HG02623 (cell line): ENCODE measurements at regions not wholly inside any gene's neighbourhood (a gene's known extent, or its start where the extent isn't known, plus 50 kb on each side); places are given as distances from the start of the nearest gene placed in this dataset.

Experiments
- ATAC-seq: cut with Tn5 transposase; IDR thresholded peaks from one replicate; pipeline ENCODE4 v1.9.1; 2021; ENCODE audit warnings: moderate library complexity; ENCODE audit not compliant: unreplicated experiment

DNA sequence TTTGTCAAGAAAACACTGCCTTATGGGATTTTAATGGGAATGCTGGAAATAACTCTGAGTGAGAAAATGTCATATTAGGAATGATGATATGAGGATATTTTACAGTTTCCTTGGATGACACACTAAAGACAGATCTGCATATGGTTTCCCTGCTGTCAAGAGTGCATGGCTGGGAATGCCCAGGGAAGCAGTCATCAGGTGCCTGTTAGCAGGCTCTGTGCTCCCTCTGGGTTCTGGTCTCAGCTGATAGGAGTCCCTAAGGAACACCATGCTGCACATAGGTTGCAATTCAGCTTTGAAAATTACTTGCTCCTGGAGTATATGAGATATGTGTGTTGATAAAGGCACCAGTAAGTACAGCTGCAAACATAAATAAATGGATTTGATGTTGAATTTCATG lies 1064.6 kb downstream of the TUSC7 start:
- ATAC-seq = no peak

DNA sequence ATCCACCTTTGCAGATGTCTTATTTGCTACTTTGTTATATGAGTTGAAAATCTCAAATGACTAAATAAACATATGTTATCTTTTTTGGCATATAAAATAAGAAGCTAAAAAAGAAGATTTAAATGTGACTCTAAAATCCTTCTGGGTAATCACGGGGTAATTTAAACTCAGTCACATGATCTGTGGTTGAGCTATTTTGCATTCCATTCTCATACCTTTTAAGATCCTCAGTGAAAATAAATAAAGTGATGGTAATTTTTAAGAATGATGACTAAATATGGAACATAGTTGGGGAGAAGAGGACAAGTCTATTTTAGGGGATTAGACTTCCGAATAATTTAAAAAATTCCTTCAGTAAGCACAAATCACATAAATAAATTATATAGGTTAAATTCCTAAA lies 1076.8 kb downstream of the TUSC7 start:
- no peak for ATAC-seq

DNA sequence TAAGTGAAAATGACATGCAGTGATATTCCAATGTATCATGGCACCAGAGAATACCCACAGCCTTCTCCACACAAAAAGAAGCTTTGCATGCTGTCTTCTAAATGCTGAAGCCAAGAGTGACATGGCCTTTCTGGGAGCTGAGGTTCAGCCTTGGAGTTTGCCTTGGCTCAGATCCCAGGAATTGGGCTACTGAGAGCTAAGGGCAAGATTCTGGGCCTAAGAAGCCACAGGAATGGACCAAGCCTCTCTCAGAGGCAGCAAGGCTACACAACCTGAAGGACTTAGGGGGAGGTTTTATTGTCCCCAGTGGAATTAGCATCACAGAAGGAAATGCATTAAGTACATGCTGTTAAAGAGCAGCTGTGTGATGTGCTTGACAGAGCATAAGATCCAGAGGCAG lies 1078.5 kb downstream of the TUSC7 start:
- no peak for ATAC-seq

DNA sequence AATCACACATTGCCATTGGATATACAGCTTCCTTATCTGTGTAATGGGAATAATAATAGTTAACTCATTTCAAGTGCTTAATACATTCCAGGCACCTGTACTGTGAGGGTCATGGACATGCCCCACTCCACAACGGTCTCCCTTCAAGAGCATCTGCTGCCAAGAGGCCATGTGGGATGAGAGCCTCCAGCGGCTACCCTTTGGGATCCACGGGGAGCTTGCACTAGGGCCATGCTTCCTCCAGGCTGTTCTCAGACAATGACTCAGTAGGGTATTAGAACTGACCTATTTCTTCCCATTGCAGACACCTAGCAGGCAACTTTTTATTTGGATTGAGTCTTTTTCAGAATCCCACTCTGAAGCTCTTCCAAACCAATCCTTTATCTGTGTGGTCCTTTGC lies 1078.9 kb downstream of the TUSC7 start:
- no peak for ATAC-seq

DNA sequence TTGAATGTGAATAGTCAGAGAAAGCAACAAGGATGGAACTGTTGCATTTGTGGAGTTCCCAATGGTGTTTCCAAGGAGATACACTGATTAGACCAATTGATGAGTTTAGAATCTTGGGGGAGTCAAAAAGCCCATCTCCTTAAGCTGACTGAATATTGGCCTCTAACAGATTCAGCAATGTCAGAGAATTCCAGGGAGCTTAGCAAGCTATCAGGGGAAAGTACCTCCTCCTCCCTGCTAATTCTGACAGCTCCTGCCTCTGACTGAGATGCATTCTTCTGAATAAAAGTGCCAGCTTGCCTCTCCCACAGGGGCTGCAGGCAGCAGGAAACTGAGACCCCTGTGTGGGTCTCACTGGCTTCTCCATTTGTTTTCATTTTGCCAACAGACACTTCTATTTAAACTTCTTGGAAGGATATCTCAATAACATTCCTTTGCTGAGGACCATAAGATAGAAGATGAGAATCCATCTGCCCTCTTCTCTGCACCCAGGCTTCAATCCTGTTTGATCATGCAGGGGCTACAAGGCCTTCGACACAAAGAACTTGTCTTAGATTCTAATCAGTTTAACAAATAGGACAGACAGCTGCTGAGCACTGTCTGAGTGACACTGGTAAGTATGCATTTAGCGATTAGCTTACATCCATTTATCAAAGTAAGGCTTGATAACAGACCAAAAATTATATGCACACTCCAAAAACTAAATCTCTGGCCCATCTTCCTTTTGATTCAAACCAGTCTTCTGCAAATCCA lies 1080.8 kb downstream of the TUSC7 start:
- no peak for ATAC-seq

DNA sequence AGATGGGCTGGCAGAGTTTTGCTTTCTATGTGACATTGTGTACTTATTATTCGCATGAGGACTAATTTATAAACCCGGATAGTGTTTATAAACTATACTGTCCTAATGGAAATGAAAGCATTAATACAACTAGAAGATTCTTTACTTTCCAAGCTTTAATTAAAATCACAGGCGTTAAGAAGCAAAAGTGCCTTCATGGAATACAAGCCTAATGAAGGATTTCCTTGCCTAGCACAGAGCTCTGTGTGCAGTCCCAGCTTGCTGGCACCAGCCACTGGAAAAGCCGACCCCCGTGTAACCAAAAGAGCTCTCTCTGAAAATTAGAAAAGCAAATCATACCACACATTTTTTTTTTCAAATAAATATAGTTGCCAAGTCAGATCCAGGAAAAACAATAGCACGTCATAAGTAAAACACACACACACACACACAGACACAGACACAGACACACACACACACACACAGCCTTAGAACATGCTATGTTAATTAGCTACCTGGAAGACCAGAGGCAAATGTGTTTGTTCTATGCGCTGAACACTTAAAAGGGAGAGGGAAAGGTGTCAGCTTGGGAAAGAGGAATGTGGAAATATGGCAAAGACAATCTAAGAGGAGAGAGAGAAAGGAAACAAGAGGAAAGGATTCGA lies 1084.2 kb downstream of the TUSC7 start:
- ATAC-seq = no peak

DNA sequence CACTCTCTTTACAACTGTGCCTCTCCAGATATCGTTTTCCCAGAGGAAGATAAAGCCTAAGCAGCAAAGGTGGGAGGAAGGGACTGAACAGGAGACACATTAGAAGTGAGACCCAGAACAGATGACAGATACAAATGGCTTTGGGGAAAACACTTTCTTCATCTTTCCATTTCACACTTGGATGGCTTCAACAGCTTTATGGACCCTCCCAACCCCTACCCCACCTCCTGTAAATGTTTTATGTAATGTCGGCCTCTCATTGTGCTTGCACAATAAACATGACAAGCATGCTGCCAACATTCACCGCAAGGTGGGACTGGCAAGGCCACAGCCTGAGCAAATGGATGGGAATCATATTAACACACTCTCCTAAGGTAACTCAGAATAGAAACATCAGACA lies 1088.6 kb downstream of the TUSC7 start:
- no peak for ATAC-seq

DNA sequence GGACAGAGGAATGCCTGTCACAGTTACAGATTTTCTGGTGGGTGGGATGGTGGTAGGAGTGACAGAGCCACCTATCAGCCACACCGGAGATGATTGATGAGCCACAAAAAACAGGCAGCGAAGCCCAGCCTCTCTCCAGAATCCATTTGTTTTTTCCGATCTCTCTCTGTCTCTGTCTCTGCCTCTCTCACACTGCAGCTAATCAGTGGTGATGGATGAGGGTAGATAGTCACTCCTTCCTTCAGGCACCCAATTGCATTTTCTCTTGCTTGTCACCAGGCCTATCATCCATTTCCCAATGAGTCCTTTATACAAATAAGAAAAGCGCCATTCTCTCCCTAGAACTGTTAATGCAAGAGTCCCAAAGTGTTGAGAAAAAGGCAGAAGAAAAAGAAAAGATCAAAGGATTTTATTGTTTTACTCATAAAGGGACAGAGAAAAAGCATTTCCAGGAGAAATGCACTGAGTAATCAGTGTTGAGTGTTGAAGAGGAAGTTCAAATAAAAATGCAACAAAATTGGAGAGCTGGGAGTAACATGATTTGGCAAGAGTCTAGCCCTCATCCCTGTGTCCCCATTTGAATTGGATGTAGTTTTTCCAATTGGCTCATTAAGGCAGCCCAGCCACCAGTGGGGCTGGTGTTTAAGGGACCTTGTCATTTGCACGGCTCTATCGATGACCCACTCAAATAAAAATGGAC lies 1089.3 kb downstream of the TUSC7 start:
- no peak for ATAC-seq

DNA sequence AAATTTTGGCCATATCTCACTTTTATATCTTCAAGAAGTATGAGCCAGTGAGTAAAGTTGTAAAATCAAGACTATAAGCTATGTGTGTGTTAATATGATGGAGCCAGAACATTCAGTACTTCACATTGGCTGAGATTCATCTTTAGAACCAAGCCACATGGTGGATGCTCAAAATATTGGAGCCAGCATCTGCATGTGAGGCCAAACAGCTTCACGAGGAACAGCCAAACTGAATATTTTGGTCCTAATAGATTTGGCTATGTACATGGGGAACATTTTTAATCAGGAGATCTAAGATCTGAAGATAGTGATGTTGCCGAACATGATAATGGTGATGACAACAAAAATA lies 1089.8 kb downstream of the TUSC7 start:
- no peak for ATAC-seq

DNA sequence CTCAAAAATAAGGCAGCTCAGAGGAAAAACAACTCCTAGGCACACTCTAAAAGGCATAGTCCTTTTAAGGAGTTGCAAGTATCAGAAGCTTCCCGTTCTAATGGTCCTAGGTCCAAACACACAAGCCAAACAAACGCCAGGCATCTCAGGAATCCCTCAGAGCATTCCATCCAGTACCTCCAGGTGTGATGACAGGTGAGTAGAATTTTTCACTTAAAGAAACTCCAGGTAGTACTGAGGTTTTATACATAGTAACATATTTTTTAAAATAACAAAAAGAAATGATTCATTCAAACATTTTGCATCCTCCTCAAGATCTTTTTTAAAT lies 1092.3 kb downstream of the TUSC7 start:
- ATAC-seq = no peak

DNA sequence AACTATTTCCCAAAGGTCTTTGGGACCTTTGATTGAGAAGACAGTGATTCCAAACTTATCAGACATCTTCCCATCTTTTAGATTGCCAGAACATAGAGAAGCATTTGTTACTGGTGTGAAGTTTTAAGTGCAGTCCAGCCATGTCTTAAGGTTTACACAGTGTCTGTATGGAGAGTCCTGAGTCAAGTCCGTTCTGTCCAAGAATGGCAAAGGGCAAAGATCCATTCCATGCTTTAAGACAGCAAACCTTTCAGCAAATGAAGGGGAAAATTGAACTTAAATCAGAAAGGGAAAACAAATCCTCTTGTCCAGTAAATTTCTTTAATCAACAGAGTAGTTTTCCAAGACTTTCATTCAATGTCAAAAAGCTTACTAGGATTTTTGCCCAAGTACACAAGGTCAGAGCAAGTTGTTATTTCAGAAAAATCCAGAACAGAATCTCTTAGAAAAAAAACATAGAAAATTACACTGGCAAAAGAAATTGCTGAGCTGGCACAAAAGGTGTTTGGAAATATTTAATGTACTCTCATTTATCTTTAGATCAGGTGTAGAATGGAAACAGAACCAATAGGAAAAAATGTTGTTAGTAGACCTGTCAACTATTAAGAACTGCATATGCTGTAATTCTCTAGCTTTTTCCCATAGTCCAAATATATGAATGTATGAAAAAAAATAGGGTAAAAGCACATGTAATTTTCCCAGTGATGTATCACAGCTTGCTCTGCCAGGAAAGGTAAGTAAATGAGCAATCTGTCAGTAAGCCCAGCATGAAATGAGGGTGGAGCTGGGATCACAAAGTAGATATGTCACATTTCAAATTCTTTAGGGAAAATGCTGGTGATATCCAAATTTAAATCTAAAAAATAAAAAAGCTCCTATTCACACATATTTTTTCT lies 1099.9 kb downstream of the TUSC7 start:
- no peak for ATAC-seq

DNA sequence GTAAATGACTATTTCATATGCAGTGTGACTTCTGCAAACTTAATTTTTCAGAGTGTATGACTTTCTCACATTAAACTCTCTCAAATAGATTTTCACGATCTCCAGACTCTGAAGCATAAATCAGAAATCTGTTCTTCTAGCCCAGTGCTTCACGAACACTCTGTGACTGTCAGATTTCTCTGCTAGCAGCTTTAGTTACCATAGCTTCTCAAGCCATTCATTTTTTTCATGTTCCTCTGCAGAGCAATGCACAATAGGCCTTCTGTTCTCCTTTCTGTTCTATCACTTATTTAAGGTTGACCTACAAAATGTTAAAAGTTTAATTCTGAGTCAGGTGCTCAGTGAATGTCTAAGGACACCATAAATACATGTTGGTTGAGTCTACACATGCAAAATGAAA lies 1102.2 kb downstream of the TUSC7 start:
- no peak for ATAC-seq

DNA sequence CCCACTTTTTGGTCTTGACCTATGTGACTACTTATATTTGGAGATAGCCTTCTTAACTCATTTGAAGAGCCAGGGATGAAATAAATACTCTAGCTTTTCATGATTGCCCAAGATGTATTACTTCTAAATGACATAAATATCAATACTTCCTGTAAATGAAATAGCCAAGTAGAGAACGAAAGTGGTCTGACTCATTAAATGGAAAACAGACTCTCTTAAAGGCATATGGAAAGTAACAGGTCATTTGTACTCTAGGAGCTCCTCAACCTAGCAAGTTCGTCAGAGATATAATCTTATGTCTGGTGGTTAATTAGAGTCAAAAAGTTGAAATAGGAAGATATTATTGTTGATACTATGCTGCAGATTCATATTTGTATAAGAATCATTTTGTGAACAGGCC lies 1105.4 kb downstream of the TUSC7 start:
- ATAC-seq = no peak

DNA sequence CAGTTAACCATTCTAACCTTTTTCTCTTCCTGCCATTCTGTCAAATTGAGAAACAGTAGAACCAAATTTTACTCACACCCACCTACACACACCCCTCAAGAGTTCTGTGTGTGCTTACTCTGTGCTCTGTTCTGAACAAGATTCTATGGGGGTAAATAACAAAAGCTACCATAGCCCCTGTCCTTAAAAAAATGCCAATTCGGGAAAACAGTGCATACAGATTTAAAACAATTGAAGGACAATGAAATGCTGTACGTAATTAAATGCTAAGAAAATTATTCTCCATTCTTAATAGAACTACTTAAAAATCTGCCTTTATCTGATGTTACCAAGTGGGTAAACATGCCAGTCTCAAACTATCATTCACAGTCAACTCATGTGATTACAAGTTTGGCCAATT lies 1107.5 kb downstream of the TUSC7 start:
- ATAC-seq = no peak

DNA sequence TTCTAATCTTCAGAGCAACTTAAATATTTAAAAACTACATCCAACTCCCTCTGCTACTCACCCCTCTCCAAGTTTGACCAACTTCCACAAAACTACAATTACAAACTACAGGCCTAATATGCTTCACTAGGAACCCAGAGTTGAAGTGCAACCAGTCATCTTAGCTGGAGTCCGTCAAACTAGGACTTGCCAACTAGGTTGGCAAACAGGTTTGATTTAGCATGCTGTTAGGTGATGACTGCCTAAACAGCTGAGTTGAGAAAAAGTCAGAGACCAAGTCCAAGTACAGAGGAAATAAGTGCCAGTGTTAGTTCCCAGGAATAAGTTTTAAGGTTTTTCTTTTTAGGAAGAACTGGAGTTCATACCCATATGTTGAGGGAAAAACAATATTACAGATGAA lies 1109.0 kb downstream of the TUSC7 start:
- no peak for ATAC-seq

DNA sequence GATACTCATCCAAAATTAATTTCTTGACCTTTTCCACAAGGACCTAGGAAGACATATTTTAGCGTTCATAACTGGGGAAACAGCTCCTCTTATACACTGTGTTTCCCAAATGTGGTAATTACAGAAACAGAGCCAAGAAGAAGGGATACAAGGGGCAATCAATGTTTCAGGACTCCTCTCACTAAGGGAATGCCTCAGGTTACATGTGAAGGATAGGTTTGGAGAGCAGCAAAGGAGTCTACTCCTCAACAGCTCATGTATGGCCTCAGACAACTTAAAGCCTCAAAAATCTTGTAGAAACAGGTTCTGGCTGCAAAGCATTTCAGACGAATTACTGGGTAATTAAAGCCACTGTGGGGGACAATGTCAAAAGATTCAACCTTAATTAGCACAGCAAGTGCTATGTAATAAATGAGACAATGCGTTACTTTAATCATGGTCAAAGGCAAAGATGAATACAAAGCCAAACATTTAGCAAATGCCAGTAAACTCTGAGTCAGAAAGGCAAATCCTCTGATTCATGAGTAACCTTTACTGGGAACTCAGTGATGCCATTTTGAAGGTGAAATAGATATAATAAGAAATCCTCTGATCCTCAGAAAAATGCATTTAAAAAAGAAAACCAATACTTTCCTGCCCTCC lies 1111.2 kb downstream of the TUSC7 start:
- ATAC-seq = no peak

DNA sequence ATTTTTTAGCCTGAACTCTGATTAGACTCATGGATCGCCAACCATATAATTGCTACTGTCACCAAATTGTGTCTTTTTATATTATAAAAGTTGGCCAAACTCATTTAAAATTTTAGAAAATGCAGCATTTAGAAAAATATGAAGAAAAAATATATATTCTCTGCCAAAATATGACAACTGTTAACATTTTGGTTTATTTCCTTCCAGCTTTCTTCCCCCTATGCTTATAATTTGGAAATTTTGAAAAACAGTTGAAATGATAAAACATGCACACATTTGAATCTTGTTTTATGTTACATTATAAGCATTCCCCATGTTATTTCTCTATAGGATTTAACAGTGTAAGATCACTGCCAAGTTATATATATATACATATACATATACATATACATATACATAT lies 1112.8 kb downstream of the TUSC7 start:
- no peak for ATAC-seq

DNA sequence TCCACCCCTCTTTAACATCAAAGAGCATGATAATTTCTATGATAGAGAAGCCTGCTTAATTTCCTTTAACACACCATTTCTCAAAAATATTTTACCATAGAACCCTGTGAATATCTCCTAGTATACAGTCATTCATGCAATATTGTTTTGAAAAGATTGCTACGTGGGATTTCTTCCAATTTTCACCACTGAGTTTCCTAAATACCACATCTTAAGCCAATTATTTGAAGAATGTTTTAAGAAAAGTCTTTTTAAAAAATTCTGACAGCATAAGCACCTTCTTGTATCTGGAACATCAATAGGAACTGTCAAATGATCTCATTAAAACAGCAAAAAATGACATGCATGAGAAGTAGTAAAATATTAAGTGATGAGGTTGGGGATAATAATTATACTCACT lies 1126.7 kb downstream of the TUSC7 start:
- no peak for ATAC-seq

DNA sequence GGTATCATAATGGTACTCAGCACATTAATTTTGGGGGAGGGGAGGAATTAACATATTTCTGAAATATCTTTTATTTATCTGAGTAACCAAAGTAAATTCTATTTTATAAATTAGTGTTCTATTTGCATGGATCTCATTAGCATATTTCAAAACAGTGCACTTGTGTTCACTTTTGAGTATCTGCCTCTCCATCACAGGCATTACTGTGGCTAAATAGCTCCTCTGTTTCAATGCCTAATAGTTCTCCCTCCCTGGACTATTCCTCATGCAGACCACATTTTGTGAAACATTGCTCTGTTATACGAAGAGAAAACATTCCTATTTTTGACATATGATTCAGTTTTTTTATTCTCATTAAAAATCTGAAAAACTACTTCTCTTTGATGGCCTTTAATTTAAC lies 1127.8 kb downstream of the TUSC7 start:
- ATAC-seq = no peak

DNA sequence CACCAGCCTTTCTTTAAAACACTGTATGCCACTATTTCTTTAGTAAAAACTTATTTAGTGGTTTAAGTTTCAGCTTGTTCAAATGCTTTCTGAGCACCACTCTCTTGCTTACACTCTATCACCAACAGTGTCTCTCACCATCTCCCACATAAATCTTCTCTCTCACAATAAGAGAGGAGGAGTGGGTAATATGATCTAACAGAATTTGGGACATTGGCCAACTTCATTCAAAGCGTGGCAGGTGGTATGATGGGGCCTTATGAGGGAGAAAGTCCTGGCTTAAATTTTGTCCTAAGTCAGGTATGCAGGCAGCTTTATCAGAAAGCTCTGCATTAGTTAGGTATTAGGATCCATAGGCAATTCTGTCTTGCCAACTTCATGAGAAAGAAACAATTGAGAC lies 1132.5 kb downstream of the TUSC7 start:
- ATAC-seq = no peak

DNA sequence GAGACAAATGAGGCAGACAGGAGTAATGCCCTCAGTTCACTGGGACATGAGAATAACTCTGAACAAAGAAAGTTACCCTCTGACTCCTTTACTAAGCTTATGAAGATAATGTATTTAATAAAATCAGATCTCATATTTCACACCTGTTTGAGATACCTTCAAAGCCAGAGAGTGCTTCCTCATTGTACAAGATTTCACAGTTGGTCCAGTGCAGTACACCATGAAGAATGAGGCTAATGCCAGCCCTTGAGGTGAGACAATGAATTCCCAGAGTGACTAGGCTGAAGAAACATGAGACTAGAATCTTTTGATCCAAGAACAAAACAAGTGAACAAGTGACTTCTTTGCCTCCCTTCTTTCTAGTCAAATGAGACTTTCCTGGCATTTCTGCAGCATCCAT lies 1133.8 kb downstream of the TUSC7 start:
- ATAC-seq = no peak
